ENCODE measurements at regions not wholly inside any gene's neighbourhood (a gene's known extent, or its start where the extent isn't known, plus 50 kb on each side); places are given as distances from the start of the nearest gene placed in this dataset.

DNA sequence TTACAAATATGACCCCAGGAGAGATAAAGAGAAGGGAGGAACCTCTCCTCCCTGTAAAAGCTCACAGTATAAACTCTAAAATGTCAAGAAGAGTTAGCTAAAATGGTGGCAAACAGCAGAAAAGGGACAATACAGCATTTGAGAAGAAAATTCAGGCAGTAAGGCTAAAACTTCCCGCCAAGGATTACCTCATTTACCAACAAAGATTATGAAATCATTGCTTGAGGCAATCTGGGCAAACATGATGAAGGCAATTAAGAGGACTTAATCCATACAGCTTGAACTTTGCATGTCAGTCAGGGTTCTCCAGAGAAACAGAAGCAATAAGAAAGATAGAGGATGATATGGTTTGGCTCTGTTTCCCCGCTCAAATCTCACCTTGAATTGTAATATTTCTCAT, 81.4 kb downstream of the CMPK2 start:
- TF ChIP-seq, protein P1, sequence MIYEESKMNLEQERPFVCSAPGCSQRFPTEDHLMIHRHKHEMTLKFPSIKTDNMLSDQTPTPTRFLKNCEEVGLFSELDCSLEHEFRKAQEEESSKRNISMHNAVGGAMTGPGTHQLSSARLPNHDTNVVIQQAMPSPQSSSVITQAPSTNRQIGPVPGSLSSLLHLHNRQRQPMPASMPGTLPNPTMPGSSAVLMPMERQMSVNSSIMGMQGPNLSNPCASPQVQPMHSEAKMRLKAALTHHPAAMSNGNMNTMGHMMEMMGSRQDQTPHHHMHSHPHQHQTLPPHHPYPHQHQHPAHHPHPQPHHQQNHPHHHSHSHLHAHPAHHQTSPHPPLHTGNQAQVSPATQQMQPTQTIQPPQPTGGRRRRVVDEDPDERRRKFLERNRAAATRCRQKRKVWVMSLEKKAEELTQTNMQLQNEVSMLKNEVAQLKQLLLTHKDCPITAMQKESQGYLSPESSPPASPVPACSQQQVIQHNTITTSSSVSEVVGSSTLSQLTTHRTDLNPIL (CRISPR knock-in tag; IDR thresholded peaks at IDR 0.05; ENCODE audit: low read depth) = no peak
- TF ChIP-seq GLIS3 (CRISPR knock-in tag; IDR thresholded peaks at IDR 0.05) (no peak), ZNF8 (CRISPR knock-in tag; IDR thresholded peaks at IDR 0.05) (no peak), ESRRG (CRISPR knock-in tag; IDR thresholded peaks at IDR 0.05) (no peak), ISL1 (CRISPR knock-in tag; IDR thresholded peaks at IDR 0.05) (no peak), ZNF70 (CRISPR knock-in tag; IDR thresholded peaks at IDR 0.05) (no peak), ZC3H10 (CRISPR knock-in tag; IDR thresholded peaks at IDR 0.05) (no peak), ARNTL (CRISPR knock-in tag; IDR thresholded peaks at IDR 0.05; ENCODE audit: borderline replicate concordance, low read depth) (no peak), ZFP30 (CRISPR knock-in tag; IDR thresholded peaks at IDR 0.05) (no peak), BACH2 (CRISPR knock-in tag; IDR thresholded peaks at IDR 0.05; ENCODE audit: borderline replicate concordance) (no peak), RARB (CRISPR knock-in tag; IDR thresholded peaks at IDR 0.05) (no peak)
- TF ChIP-seq, protein P2, sequence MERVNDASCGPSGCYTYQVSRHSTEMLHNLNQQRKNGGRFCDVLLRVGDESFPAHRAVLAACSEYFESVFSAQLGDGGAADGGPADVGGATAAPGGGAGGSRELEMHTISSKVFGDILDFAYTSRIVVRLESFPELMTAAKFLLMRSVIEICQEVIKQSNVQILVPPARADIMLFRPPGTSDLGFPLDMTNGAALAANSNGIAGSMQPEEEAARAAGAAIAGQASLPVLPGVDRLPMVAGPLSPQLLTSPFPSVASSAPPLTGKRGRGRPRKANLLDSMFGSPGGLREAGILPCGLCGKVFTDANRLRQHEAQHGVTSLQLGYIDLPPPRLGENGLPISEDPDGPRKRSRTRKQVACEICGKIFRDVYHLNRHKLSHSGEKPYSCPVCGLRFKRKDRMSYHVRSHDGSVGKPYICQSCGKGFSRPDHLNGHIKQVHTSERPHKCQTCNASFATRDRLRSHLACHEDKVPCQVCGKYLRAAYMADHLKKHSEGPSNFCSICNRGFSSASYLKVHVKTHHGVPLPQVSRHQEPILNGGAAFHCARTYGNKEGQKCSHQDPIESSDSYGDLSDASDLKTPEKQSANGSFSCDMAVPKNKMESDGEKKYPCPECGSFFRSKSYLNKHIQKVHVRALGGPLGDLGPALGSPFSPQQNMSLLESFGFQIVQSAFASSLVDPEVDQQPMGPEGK (CRISPR knock-in tag; IDR thresholded peaks at IDR 0.05; ENCODE audit: borderline replicate concordance) = no peak
- TF ChIP-seq, protein P3, sequence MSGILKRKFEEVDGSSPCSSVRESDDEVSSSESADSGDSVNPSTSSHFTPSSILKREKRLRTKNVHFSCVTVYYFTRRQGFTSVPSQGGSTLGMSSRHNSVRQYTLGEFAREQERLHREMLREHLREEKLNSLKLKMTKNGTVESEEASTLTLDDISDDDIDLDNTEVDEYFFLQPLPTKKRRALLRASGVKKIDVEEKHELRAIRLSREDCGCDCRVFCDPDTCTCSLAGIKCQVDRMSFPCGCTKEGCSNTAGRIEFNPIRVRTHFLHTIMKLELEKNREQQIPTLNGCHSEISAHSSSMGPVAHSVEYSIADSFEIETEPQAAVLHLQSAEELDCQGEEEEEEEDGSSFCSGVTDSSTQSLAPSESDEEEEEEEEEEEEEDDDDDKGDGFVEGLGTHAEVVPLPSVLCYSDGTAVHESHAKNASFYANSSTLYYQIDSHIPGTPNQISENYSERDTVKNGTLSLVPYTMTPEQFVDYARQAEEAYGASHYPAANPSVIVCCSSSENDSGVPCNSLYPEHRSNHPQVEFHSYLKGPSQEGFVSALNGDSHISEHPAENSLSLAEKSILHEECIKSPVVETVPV (CRISPR knock-in tag; IDR thresholded peaks at IDR 0.05) = no peak
- TF ChIP-seq, protein P4, sequence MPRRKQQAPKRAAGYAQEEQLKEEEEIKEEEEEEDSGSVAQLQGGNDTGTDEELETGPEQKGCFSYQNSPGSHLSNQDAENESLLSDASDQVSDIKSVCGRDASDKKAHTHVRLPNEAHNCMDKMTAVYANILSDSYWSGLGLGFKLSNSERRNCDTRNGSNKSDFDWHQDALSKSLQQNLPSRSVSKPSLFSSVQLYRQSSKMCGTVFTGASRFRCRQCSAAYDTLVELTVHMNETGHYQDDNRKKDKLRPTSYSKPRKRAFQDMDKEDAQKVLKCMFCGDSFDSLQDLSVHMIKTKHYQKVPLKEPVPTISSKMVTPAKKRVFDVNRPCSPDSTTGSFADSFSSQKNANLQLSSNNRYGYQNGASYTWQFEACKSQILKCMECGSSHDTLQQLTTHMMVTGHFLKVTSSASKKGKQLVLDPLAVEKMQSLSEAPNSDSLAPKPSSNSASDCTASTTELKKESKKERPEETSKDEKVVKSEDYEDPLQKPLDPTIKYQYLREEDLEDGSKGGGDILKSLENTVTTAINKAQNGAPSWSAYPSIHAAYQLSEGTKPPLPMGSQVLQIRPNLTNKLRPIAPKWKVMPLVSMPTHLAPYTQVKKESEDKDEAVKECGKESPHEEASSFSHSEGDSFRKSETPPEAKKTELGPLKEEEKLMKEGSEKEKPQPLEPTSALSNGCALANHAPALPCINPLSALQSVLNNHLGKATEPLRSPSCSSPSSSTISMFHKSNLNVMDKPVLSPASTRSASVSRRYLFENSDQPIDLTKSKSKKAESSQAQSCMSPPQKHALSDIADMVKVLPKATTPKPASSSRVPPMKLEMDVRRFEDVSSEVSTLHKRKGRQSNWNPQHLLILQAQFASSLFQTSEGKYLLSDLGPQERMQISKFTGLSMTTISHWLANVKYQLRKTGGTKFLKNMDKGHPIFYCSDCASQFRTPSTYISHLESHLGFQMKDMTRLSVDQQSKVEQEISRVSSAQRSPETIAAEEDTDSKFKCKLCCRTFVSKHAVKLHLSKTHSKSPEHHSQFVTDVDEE (CRISPR knock-in tag; IDR thresholded peaks at IDR 0.05) = no peak

Measured in SK-N-SH treated with all-trans-retinoic acid at 6 μM for 48 hours (cell line).